ENCODE measurements at regions not wholly inside any gene's neighbourhood (a gene's known extent, or its start where the extent isn't known, plus 50 kb on each side); places are given as distances from the start of the nearest gene placed in this dataset.

DNA sequence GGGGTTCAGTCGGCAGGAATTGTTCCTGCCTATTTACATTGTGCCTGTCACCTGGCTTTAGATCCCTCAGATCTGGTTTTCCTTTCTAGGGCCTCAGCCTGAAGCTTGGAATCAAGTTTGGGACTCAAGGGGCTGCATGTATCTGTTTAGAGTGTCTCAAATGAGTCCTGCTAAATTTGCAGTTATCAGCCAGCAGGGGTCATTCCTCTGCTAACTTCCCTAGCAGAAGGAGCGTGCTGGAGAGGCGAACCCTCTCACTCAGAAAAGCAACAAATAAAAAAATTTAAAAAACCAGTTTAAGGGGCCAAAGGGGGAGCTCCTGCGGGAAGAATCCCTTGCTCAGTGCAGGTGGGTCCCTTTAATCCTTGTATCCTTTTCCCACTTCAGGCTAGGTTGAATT is 1220.2 kb downstream of the JRKL start:
- intact Hi-C loops (cut with micrococcal nuclease) = loop anchor here (10.0 kb wide), 3 partner anchors 205 to 1145 kb away; no protein-coding TSS in a partner anchor
- Histone ChIP-seq H3K36me3 (ENCODE audit: control insufficient read depth in 2 of 2, extremely low read depth in 1 of 2, insufficient read depth in 2 of 2, low read length in 2 of 2) (no peaks in the 10 kb centered on the region), H4K20me1 (replicated peaks; ENCODE audit: control insufficient read depth, extremely low read depth, insufficient read depth, low read length) (no peaks in the 10 kb centered on the region), H3K9me1 (replicated peaks; ENCODE audit: control insufficient read depth, extremely low read depth, insufficient read depth, low read length) (no peaks in the 10 kb centered on the region), H3K4me2 (ENCODE audit: insufficient read depth, low read length) (no peak overlapping the region), H3K4me3 (replicated peaks in 1 of 3; ENCODE audit: insufficient read depth in 1 of 3, low read depth in 1 of 3, low read length in 3 of 3) (no peak overlapping the region), H3K79me2 (ENCODE audit: control insufficient read depth, insufficient read depth, low read length) (no peaks in the 10 kb centered on the region), H3K27me3 (ENCODE audit: control insufficient read depth in 2 of 2, insufficient read depth in 2 of 2, low read length in 2 of 2) (no peaks in the 10 kb centered on the region), H2AFZ (ENCODE audit: low read depth, low read length) (no peak overlapping the region), H3K9ac (replicated peaks; ENCODE audit: extremely low read depth, insufficient read depth, low read length) (no peak overlapping the region), H3K4me1 (ENCODE audit: control insufficient read depth, extremely low read depth, insufficient read depth, low read length) (peaks cover 6% of the 10 kb centered on the region), H3K9me3 (replicated peaks; ENCODE audit: control insufficient read depth, insufficient read depth, low read length) (no peaks in the 10 kb centered on the region), H3K27ac (ENCODE audit: insufficient read depth, low read depth, low read length) (no peak overlapping the region)
- CTCF ChIA-PET = interaction anchor here (1.5 kb wide), 1 partner anchor 1405 kb away, joined by 5 read pairs; no protein-coding TSS in a partner anchor
- POLR2A ChIA-PET = no interaction called here
- no TSS peak for BruUV-seq (replicated peaks)
- TF ChIP-seq, protein P1, sequence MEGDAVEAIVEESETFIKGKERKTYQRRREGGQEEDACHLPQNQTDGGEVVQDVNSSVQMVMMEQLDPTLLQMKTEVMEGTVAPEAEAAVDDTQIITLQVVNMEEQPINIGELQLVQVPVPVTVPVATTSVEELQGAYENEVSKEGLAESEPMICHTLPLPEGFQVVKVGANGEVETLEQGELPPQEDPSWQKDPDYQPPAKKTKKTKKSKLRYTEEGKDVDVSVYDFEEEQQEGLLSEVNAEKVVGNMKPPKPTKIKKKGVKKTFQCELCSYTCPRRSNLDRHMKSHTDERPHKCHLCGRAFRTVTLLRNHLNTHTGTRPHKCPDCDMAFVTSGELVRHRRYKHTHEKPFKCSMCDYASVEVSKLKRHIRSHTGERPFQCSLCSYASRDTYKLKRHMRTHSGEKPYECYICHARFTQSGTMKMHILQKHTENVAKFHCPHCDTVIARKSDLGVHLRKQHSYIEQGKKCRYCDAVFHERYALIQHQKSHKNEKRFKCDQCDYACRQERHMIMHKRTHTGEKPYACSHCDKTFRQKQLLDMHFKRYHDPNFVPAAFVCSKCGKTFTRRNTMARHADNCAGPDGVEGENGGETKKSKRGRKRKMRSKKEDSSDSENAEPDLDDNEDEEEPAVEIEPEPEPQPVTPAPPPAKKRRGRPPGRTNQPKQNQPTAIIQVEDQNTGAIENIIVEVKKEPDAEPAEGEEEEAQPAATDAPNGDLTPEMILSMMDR (IDR thresholded peaks at IDR 0.05; ENCODE audit: extremely low read depth in 1 of 2, insufficient read depth in 1 of 2, low read depth in 1 of 2, low read length in 2 of 2) = peak in 1 of 2 donors; percentile 14
- TF ChIP-seq JUN (IDR thresholded peaks at IDR 0.05; ENCODE audit: borderline replicate concordance, insufficient read depth, insufficient read length, low read depth) (no peak), MYC (IDR thresholded peaks at IDR 0.05; ENCODE audit: low read depth, low read length) (no peak), EZH2 (IDR thresholded peaks at IDR 0.05; ENCODE audit: borderline replicate concordance, low read depth, low read length, severe bottlenecking) (no peak)
- DNase-seq (ENCODE audit: low read depth, low spot score) (no peak), FAIRE-seq (no peak)
- dilution Hi-C loops (cut with MboI; ENCODE audit: extremely low pct_ligation_motif_present, low sequenced_read_pairs) = no loop called here

DNA sequence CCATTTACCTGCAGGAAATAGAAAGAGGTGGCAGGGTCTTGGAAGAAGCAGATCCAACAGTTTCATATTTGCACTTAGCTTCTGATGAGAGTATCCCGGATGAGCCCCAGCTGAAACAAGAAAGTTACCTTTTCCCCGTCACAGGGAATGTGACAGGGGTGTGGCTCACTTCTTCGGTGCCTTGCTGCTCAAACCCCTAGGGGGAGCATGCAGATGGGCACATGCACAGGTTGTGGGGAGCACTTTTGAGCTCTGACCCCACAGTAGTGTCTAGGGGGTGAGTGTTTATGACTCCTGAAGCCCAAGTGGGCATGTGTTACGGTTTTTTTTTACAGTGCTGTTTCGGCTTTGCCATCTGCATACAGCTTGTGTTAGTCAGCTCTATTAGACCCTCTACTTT is 1221.0 kb downstream of the JRKL start:
- no peaks in the 10 kb centered on the region for H3K27me3 ChIP-seq (ENCODE audit: control insufficient read depth in 2 of 2, insufficient read depth in 2 of 2, low read length in 2 of 2)
- no peaks in the 10 kb centered on the region for H4K20me1 ChIP-seq (replicated peaks; ENCODE audit: control insufficient read depth, extremely low read depth, insufficient read depth, low read length)
- TF ChIP-seq, protein P2, sequence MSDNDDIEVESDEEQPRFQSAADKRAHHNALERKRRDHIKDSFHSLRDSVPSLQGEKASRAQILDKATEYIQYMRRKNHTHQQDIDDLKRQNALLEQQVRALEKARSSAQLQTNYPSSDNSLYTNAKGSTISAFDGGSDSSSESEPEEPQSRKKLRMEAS (IDR thresholded peaks at IDR 0.05; ENCODE audit: insufficient read depth, insufficient read length) = no peak
- TF ChIP-seq POLR2A (IDR thresholded peaks at IDR 0.05; ENCODE audit: low read depth, low read length) (no peak), JUN (IDR thresholded peaks at IDR 0.05; ENCODE audit: borderline replicate concordance, insufficient read depth, insufficient read length, low read depth) (no peak), EZH2 (IDR thresholded peaks at IDR 0.05; ENCODE audit: borderline replicate concordance, low read depth, low read length, severe bottlenecking) (no peak), MYC (IDR thresholded peaks at IDR 0.05; ENCODE audit: low read depth, low read length) (no peak), FOS (IDR thresholded peaks at IDR 0.05; ENCODE audit: borderline replicate concordance, insufficient read depth, low read length) (no peak), POLR2AphosphoS5 (IDR thresholded peaks at IDR 0.05; ENCODE audit: insufficient read depth, low read depth, low read length) (no peak), GATA2 (IDR thresholded peaks at IDR 0.05; ENCODE audit: insufficient read depth, insufficient read length, low read depth, low read length) (no peak)
- TF ChIP-seq, protein P1 (IDR thresholded peaks at IDR 0.05; ENCODE audit: extremely low read depth in 1 of 2, insufficient read depth in 1 of 2, low read depth in 1 of 2, low read length in 2 of 2) = no peak
- no peak overlapping the region for H3K27ac ChIP-seq (ENCODE audit: insufficient read depth, low read depth, low read length)
- dilution Hi-C loops (cut with MboI; ENCODE audit: extremely low pct_ligation_motif_present, low sequenced_read_pairs) (no loop called here), intact Hi-C loops (cut with micrococcal nuclease) (loop anchor here (10.0 kb wide), 3 partner anchors 204 to 1146 kb away; no protein-coding TSS in a partner anchor)
- H3K4me1 ChIP-seq (ENCODE audit: control insufficient read depth, extremely low read depth, insufficient read depth, low read length) = peaks cover 13% of the 10 kb centered on the region
- no peaks in the 10 kb centered on the region for H3K79me2 ChIP-seq (ENCODE audit: control insufficient read depth, insufficient read depth, low read length)
- H3K36me3 ChIP-seq (ENCODE audit: control insufficient read depth in 2 of 2, extremely low read depth in 1 of 2, insufficient read depth in 2 of 2, low read length in 2 of 2) = no peaks in the 10 kb centered on the region
- BruUV-seq (replicated peaks) = no TSS peak
- no peak overlapping the region for H3K4me2 ChIP-seq (ENCODE audit: insufficient read depth, low read length)
- ChIA-PET CTCF (interaction anchor here (1.0 to 1.5 kb wide), 3 partner anchors 9 to 1404 kb away, joined by 3 to 5 read pairs (median 4); no protein-coding TSS in a partner anchor), POLR2A (no interaction called here)
- no peaks in the 10 kb centered on the region for H3K9me3 ChIP-seq (replicated peaks; ENCODE audit: control insufficient read depth, insufficient read depth, low read length)
- H3K4me3 ChIP-seq (replicated peaks in 1 of 3; ENCODE audit: insufficient read depth in 1 of 3, low read depth in 1 of 3, low read length in 3 of 3) = no peak overlapping the region
- H3K9me1 ChIP-seq (replicated peaks; ENCODE audit: control insufficient read depth, extremely low read depth, insufficient read depth, low read length) = no peaks in the 10 kb centered on the region
- no peak overlapping the region for H3K9ac ChIP-seq (replicated peaks; ENCODE audit: extremely low read depth, insufficient read depth, low read length)
- FAIRE-seq (no peak), DNase-seq (ENCODE audit: low read depth, low spot score) (no peak)
- no peak overlapping the region for H2AFZ ChIP-seq (ENCODE audit: low read depth, low read length)

Data from endothelial cell of umbilical vein (primary cell).